Activated T-cell treated with anti-CD3 and anti-CD28 coated beads for 1 hour (primary cell): ENCODE measurements at regions not wholly inside any gene's neighbourhood (a gene's known extent, or its start where the extent isn't known, plus 50 kb on each side); places are given as distances from the start of the nearest gene placed in this dataset.

Experiments used
- DNase-seq: peaks from one replicate; pipeline ENCODE4 v3.0.0-alpha.2; 2020; ENCODE audit warnings: low read depth

DNA sequence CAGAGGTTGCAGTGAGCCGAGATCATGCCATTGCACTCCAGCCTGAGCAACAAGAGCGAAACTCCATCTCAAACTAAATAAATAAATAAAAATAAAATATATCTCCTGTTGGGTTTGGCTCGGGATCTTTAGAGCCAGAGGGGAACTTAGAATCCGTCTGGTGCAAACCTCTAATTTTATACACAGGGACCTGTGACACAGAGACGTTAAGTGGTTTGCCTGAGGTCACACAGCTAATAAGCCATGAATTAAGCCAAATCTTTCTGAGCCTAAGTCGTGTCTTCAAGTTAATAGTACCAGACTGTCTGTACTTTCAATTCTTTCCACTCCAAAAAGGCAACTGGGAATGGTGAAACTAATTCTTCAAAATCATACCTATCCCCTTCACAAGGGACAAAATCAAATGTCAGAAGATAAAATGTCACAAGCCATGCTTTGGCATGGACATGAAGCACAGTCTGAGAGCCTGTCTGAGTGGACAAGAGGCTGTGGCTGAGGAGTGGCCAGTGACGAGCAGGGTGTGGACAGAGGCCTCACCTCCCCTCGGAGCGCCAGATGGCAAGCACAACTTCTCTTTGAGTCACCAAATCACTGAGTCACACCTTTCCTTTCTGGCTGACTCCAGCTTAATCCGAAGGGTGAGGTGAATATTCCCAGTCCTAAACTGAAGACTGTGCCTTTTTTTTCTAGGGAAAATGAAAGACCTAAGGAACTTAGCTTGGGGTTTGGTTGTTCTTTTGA, 177.4 kb downstream of the TFAP2A start:
- no peak for DNase-seq

DNA sequence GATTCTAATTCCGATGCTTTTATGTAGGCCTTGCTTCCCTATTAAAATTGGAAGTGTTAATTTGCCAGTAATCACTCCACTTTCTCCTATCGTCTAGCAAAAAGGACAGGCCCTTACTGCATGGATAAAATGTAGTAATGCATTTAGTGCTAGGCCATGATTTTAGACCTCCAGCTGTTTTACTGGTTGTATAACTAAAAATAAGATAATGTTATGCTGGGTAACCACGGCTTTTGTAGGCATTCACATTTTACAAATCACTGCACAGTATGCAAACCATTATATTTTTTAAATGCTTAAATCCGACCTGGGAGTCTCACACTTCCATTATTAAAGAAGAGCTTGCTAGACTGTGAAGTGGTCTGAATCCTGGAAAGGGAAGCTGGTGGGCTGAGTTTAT, 179.5 kb downstream of the TFAP2A start:
- DNase-seq = no peak

DNA sequence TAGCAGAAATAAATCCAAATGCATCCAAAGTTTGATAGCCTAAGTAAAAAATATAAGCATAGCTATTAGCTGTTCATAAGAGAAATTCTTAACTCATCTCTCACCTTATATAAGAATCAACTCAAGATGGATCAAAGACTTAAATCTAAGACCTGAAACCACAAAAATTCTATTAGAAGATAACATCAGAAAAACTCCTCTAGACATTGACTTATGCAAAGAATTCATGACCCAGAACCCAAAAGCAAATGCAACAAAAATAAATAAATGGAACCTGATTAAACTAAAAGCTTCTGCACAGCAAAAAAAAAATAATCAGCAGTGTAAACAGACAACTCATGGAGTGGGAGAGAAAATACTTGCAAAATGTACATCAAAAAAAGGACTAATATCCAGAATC, 184.3 kb downstream of the TFAP2A start:
- DNase-seq = no peak

DNA sequence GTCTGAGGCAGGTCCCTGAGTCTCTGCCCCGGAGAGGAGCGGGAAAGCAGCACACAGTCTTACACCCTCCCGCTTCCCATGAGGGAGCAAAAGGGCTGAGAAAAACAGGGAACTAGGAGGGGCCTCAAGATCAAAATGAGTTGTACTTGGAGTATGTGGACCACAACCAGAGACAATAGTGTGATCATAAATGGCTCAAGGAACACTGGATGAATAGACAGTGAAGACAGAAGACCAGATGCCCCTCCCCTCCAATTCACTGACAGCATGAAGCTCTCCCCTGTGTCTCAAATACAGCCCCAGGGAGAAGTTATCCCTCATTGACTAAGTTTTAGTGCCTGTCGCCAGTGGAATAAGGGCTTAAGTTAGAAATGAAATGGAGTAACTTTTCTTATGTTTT, 191.0 kb downstream of the TFAP2A start:
- DNase-seq = no peak

DNA sequence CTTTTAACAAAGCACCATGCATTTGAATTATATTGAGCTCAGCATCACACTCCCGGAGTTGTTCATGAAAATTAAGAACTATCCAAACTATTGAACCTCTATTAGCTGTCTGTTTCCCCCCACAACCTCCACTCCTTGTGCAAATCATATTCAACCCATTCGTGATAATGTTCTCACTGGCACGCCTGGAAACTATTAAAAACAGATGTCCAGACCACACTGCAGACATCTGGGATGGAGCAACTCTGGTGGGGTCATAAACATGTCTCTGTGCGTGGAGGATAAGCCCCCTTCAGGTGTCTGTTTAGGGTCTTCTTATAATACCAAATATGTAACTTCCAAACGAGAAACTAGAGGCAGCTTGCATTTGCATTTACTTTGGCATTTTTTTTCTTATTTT, 193.7 kb downstream of the TFAP2A start:
- DNase-seq = no peak

DNA sequence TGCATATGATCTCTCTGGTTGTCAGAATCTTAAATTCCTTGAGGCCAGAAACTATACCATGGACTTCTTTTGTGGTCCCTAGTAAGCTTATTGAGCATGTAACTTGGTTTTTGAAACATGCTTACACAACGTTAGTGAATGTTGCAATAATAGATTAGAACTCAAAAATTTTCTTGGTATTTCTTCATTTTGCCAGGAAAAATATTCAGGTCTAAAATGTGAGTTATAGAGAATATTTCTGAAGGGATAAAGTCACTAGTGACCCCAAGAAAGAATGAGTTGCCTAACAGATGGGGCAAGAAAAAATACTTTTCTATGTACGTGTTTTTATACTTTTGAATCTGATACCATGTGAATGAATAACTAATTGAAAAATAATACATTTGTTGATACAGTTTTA, 195.4 kb downstream of the TFAP2A start:
- DNase-seq = no peak

DNA sequence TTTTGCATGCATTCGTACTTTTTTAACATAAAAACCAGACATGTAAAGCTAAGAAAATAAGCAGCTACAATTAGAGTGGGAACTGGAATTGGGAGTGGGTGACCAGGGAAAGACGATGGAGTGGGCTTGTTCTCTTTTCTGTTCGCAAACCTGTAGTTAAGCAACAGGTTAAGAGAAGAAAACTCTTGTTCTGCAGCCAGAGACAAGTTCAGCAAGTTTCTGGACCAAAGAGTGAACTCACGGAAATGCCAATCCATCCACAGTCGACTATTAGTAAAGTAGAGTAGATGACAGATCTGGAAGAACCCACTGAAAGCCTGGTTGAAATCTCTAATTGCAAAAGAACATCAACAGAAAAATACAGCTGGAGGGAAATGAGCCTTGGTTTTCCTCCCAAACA, 197.8 kb downstream of the TFAP2A start:
- no peak for DNase-seq

DNA sequence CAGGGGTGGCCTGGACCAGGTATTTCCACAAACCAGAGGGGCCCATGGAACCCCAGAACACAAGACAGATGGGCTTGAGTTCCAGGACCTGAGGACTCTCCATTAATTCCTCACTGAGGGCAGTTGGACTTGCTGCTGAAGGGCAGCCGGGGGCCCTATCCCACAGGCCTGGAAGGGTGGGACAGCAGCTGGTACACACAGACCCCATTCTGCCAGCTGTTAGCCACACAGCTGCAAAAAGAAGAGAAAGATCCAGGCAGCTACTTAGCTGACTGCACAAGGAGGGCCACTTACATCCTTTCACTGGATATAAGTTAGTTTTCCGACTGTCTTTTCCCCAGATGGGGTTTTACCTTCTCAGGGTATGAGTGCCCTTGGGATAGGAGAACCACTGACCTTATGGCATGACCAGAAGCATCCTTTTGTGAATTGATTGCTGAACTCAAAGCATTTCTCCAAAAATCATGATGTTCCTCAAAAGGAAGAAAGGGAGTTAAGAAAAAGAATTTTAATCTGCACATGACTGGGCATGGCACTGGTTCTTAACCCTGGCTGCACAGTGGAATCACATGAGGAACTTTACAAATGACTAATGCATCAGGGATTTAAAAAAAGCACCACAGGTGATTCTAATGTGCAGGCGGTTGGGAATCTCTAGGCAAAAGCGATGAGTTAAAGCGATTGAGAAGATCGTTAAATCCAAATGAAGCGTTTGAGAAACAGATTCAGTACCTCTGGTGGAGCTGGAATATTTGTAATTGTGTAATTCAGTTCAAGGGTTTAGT, 199.4 kb downstream of the TFAP2A start:
- DNase-seq = no peak

DNA sequence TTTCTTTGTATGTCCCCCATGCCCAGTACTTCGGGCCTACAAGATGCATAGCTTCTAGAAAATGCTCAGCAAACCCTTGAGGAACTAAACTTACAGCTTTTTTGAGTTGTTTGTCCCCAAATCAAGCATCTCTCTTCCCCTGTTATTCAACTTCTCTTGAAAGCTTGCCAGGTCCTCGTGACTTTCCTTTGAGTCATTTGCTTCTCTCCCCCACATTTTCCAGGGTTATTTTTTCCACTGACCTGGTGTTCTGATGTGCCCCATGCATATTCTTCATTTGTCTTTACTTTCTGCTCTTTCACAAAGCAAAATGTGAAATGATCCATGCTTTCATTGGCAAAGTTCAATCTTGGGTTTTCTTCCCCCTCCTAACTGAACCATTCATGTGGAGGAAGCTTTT, 204.8 kb downstream of the TFAP2A start:
- no peak for DNase-seq

DNA sequence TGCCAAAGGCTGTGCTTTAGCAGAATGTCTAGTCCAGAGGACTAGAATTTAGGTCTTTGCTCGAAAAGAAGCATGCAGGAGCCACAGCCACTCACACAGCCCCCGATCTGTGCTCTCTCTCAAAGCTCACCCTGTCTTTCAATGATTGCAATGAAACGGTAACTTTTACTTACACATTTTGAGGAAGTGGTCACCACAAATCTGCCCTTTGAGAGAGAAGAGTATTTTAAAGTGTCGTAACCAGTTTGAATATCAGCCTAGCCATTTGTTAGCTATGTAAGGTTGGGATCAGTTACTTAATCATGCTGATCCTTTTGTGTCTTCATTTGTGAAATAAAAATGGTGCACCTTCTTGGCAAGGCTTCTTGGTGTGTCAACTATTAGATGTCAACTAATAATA, 209.0 kb downstream of the TFAP2A start:
- no peak for DNase-seq

DNA sequence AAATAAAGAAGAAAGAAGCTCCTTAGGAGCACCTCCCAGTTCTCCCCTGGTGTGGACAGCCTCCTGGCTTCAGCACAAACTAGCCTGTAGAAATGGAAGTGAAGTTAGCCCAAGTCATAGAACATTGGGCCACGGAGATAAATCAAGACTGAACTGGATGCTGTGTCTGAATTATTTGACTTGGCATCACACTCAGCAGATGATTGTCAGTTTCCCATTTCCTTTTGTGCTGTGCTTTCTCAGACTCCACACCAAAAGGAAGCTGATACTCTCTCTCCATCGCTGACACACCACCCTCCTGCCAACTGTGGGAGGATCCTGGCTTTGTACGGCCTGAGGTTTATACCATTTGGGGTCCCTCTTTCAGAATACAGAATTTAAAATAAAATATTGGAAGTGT, 209.8 kb downstream of the TFAP2A start:
- no peak for DNase-seq

DNA sequence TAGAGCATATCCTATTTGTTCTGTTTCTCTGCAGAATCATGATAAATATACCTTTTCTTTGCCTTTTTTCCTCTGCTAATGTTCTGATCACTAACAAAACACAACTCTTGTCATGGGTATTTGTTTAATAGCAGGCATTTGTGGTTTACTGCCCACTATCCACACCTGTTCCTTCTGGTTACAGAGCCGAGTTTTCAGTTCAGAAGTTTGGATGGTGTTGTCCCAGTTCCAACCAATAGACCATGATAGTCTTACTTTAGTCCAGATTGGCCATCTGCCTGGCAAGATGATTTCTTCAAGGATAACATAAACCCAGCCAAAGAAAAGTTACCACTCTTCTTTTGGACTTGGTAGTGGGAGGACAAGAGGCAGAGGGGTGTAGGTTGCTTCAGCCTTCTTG, 211.2 kb downstream of the TFAP2A start:
- DNase-seq = no peak

DNA sequence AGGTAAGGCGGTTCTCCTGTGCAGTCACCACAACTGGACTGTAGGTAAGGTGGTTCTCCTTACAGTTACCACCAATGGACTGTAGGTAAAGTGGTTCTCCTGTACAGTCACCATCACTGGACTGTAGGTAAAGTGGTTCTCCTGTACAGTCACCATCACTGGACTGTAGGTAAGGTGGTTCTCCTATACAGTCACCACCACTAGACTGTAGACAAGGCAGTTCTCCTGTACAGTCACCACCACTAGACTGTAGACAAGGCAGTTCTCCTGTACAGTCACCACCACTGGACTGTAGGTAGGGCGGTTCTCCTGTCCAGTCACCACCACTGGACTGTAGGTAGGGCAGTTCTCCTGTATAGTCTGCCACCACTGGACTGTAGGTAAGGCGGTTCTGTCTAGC, 212.3 kb downstream of the TFAP2A start:
- DNase-seq = no peak

DNA sequence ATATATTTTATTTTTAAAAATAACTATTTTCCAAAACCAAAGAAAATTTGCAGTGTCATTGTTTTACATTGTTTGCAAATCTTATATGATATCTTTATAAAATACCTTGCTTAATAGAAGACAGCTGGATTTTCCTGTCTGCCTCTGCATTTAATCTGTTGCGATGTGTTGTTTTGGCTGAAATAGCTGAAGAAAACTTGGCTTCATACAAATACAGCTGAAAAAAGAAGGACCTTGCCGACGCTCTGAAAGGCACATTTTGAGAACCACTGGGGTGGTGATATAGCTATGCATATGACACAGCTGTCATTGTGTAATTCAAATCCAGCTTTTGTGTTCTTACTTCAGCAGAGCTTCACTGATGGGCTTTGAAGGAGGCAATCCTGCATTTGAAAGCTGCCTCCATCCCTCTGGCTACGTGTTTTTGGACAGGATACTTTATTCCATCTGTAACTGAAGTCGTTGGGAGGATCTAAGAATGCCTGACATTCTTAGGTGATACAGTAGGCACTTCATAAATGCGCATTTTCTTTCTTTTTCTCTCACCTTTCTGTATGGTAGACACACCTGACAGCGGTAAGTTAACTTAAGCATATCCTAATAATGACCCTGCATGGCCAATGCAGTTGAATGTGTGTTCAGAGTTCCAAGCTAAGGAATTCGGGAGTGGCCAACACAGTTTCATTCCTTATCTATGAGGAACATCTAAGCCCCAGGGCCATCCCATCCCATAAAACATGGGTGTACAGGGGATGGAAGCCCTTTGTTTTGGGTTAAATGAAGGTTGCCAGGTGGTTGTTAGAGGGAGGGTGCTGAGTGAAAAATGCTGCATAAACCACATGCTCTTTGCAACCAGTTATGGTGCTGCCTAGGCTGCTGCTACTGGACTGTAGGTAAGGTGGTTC, 213.0 kb downstream of the TFAP2A start:
- DNase-seq = no peak

DNA sequence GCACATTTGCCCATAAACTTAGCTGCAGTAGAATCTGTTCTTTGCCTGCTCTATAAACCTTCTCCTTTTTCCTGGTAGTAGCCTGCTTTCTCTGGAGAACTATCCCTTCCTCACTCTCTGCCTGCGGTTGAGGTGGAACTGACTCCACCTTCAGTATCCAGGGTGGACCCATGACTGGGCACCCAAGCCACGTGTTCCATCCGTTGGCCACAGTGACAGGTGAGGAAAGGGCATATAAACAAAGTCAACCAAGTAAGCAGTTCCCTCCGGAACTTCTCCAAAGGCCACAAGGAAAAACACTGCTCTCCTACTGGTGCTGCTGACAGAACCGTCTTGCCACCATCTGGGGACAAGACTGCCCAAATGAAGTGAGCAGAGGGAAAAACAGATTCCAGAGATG, 218.8 kb downstream of the TFAP2A start:
- DNase-seq = no peak

DNA sequence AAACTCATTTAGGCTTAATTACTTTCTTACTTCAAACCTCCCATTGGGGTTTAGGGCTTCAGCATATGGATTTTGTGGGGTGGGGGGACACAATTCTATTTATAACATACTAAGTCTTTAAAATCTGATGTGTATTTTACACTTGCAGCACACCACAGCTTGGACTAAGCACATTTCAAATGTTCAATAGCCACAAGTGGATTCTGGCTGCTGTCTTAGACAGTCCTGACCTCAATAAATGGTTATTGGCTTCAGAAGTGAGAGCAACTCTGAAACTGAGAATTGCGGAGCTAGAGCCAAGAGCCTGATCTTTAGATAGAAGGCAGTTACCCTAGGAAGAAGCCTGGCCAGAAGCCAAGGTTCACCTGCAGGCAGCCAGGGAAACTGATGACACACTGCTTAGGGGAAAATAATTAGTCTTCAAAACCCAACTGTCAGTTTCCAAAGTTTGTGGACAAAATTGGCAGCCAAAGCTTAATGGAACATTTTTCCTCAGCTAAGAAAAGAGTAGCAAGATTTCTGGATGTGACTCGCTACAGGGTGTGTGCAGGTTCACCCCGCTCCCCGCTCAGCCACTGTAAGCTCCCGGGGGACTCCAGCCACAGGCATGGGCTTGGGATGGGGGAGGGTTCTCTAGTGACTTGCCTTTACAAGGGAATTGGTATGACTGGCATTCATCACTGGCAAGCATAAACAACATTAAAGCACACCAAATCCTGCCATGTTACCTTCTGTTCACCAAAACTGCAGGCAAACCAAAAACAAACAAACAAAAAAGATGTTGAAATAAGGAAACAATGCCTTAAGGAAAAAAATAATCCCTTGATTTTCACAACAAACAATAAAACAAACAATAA, 219.8 kb downstream of the TFAP2A start:
- DNase-seq = no peak

DNA sequence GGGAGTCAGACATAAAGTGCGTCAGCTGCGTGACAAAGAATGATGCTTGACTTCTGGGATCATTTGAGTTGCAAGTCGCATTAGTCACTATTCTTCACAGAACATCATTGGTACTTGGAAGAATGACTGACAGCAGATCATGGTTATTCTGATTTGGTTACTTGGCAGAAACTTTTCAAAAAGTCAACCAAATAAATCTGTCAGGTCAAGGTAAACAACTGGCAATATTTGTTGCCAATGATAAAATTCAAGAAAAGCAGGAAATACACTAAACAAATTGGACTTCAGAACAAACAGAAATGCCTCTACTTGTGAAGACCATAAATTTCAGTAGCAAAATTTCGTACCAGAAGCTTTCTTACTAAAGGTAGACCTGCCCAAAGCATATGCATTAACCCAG, 221.6 kb downstream of the TFAP2A start:
- DNase-seq = no peak

DNA sequence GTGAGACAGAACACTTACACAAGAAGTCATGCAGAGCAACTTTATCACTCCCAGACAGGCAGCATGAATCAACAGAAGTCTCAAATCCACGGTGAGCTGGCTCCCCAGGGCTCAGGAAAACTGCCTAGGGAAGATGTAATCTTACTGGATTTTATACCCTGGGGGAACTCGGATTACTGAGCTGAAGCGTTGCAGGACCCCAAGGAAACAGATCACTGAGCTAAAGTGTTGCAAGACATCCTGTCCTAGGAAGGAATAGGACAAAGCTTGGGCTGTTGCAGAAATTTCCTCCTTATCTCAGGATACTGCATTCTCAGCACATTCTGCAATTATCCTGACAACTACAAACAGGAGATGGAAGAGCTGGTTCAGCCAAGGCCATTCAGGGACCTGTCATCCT, 224.8 kb downstream of the TFAP2A start:
- no peak for DNase-seq

DNA sequence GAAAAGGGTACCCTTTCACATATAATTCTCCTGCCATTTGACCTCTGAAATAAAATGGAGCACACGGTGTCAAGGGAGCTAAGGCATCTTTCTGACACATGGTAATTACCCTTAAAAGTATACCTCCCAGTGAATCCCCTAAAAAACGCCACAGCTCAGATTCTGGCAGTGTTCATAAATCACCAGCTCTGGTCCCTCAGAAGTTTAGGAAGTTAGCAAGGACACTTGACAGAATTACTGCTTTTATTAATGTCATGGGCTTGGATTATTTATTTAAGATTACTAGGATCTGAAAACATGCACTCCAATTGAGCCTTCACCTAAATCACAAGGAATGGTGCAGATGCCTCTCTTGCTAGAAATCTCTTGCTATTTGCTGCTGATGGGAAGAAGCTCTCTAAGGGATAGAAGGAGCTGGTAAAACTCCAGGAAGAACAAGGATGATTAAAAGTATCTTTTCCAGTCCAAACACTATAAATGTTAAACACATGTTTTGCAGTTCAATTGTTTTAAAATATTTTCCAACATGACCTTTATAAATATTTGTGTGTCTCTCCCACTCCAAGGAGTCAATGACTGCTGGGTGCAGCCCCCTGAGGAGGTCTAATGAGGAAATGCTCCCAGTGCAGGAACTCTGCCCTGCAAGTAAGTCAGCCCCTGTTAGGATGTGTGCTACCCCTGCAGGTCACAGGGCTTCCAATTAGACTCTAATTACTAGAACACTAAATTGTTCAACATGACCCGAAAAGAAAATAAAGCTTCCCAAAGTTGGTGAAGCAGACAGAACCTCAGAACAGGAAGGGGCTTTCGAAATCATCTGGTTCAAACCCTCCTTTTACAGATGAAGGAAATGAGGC, 230.3 kb downstream of the TFAP2A start:
- DNase-seq = no peak

DNA sequence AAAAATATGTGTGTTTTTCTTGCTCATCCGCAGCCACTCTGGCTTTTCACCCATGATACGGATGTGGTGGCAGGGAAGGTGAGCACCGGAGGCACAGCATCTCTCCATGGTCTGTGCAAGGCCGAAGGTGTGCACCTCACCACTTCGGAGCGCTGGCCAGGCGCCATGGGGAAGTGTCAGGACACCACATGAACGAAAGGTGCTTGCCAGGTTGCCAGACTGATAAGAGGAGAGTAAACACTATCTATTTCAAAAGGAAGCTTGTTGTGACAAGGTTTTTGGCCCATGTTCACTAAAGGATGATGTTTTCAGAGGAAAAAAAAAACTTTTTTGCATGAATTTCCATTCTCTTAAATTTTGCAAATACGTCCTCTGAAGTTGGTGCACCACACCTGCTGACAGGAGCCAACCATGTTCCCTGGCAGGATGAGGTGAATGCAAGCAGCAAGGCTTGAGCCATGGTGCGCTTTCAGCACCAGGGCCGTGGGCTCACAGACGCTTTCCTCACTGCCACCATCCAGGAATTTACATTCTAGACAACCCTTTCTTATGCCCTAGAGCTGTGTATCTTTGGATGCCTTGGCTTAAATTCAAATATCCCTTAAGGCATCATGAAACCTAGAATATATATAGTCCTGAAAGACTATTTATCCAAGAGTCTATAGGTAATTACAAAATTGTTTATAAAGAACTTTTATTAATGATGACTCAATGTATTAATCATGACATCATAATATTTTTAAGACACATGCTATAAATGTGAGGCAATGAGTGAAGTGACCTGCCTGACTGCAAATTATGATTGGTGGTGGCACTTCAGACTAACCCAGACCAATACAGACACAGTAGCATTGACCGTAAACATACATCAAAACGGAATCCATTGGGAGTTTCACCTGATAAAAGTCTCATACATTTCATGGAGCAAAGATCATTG, 234.5 kb downstream of the TFAP2A start:
- DNase-seq = no peak
